A204.1 (cell line): ENCODE measurements at regions not wholly inside any gene's neighbourhood (a gene's known extent, or its start where the extent isn't known, plus 50 kb on each side); places are given as distances from the start of the nearest gene placed in this dataset.

Experiments used
- FAIRE-seq: peaks from 2 replicates; lab custom pipeline; 2012; peaks lifted over from hg19 to GRCh38; lab: Jason Lieb, UNC

DNA sequence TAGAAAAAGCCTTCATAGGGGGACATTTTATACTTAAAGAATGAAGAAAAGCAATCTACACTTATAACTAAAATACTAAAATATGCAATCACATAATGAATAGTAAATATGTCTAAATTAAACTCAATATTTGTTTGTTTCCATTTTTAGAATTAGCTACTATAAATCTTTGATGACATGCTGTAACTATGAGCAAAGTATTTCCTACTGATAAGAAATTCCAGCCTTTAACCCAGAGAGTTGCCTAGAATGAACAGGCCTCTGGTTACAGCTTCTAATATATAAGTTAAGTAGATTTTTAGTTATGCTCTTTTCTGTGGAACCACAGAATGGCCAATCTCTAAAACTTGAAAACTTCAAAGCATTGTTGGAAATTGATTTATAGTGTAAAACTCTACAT, 1465.6 kb upstream of the ZEB2 start:
- no peak for FAIRE-seq

DNA sequence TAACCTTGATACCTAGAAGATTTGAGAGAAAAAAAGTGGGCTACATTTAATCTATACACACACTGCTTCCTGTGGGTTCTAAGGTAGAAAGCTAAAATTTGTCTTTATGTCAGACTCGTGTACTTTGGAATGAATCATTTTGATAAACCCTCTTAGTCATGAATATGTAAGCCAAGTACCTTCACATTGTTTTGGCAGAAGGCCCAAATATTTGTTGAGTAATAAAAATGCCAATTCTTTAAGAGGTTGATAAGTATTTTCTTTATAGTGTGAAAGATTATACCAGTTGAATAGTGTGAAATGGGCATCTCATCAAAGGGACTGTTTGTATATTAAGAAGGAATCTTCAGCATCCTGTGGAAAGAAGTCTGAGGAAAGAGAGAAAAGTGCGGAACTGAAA, 1464.7 kb upstream of the ZEB2 start:
- FAIRE-seq: no peak

DNA sequence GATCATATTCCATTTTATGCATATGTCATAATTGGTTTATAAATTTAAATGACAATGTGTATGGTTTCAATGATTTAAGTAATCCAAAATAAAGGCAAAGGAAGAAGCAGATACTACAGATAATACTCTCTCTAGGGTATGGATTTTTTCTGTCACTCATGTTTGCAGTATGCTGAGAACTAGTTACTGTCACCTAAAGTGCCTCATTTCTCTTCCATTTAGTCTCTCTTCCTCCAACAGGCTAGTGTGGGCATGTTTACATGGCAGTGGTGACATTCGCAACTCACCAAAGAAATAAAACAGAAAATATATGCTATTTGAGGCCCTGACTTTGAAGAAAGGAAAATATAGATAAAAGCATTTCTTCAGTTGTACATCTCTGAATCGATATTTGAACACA, 1460.4 kb upstream of the ZEB2 start:
- FAIRE-seq: no peak

DNA sequence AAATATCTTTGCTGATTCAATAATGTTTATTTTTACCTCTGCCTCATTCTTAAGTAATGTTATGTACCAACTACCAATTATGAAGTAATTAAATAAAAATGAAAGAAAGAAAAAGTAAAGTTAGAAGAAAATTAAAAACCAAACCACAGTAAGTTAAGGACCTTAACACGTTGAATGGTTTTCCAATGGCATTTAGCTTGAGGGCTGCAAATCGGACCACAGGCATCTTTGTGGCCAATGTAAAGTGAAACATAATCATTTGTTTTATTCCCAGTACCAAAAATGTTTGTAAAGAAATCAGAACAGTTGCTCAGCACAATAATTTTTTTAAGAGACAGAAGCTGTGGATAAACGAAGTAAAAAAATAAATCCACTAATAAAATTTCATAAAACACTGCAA, 1455.5 kb upstream of the ZEB2 start:
- no peak for FAIRE-seq

DNA sequence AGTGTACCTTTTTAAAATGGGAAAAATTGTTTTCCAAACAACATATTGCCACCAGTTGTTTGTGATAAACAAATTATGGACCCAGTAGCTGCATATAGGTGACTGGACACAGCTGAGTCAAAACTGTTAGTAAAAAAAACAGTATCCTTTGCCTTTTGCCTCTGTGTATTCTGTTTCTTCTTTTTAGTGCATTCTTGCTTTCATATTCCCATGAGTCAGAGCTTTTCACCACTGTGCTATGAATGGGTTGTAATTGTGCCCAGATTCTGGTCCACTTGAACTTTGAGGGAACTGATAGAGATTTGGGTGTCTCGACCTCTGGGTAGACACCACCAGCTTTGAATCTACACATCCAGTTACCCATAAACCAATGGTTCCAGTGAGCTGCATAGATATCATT, 1441.9 kb upstream of the ZEB2 start:
- no peak for FAIRE-seq

DNA sequence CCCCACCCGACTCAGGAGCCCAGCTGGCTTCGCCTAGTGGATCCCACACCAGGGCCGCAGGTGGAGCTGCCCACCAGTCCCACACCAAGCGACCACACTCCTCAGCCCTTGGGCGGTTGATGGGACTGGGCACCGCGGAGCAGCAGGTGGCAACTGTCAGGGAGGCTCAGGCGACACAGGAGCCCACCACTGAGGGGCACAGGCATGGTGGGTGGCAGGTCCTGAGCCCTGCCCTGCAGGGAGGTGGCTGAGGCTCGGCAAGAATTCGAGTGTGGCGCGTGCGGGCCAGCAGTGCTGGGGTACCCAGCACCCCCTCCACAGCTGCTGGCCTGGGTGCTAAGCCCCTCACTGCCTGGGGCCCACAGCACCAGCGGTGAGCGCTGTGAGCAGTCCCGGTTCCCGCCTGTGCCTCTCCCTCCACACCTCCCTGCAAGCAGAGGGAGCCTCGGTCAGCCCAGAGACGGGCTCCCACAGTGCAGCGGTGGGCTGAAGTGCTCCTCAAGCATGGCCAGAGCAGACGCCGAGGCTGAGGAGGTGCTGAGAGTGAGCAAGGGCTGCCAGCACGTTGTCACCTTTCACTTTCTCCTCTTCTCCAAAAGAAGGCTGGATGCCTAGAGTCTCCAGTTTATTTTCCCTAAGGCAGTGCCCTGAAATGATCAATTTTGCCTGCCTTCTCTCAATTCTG, 1440.7 kb upstream of the ZEB2 start:
- no peak for FAIRE-seq

DNA sequence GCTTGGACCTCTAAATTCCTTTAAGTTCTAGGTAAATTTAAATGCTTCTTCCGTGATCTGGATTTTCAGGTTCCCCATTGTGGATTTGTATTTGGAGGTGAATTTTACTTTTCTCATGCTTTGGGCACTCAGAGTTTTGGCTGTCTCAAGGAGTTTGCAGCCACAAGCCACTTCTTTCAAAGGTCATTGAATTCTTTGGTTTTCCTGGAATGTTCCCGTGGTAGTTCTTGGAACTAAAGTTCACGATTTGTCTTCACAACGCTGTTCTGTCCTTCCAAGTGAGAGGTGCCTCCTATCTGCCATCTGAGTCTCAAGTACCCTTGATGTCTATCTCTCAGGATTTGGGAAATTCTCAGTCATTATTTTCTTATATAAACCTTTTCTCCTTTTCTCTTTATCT, 1438.7 kb upstream of the ZEB2 start:
- no peak for FAIRE-seq

DNA sequence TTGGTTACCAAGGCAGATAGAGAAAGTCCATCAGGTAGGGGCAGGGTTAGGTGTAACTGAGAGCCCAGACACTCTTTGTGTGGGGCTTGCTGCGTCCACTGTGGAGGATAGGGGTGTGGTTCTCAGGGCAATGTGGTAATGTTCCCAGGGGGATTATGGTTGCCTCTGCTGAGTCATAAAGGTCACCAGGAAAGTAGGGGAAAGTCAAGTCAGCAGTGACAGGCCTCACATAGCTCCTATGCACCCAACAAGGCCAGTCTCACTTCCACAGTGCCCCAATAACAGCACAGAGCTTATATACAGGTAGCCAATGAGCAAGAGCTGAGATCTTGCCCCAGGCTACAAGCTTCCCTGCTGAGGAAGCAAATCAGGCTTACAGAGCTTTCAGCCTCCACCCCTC, 1438.0 kb upstream of the ZEB2 start:
- no peak for FAIRE-seq

DNA sequence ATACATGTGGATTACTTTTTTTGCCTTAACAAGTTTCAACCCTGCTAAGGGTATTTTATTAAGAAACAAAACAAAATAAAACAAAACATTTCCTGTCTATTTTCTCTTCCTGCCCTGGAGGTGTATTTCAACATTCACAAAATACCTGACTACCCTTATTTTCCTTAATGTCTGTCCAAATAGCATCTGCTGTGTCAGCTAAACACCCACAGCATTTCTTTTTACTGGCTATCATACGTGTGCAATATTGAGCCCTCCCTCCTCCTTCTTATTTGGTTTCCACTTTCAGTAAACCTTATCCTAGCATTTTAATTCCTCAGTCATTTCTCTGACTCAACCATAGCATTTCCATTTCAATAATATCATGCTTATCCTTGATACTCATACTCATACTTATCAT, 1420.0 kb upstream of the ZEB2 start:
- FAIRE-seq: no peak

DNA sequence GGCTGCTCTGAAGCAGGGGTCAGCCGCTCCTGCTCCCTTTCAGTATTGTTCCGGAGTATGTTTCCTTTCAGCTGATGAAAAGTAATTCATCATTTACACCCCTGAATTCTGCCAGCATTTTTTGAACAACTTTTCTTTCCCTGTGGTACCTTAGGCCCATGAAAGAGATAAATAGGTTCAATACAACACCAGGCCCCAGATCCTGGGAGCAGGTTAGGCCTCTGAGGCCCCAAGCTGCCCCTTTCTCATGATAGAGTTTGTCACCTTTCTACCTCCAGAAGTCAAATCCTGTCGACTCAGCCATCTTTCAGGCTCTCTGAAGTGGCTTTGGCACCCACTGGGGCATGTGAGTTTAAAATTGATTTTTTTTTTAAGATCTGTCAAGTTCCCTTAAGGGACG, 1415.1 kb upstream of the ZEB2 start:
- FAIRE-seq: no peak

DNA sequence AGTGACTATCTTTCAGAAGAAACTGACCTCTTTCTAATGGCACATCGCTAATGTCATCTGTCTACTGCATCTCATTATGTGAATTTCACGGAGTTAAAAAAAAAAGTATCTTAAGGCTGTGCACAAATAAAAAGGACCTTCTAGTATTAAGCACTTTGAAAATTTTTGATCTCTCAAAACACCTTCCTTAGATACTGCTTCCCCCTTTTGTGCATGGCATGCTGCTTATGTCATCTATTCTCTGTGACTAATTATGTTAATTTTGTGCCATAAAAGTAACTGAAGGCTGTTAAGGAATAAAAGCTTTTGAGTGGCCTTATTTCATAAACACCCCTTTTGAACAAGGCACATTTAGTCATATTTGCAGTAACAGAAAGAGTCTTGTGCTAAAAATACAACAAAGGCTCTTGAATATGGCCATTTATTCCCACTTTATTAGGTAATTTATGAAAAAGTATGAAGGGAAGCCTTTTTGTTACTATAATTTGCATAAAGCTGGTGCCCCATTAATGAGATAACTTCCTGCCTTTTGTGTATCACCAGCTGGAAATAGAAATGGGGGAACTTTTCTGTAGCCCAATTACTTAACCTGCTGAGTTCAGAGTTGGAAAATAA, 1412.0 kb upstream of the ZEB2 start:
- FAIRE-seq: no peak

DNA sequence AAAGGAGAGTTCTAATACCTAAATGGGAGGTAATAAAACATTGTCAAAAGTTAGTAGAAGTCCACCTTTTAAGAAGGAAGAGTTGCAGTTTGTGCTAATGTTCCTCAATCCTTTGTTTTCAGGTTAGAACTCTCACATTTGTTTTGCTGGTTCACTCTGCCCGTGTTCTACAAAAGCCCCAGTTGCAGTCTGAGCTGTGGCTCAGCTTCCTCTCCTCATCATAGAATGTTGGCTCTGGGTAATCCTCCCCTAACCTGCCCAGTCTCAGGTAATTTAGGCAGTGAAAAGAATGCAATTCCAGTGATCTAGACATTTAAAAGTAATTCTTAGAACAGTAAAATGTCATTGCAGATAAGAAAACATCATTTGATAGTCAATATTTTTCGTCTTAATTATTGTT, 1410.4 kb upstream of the ZEB2 start:
- FAIRE-seq: no peak

DNA sequence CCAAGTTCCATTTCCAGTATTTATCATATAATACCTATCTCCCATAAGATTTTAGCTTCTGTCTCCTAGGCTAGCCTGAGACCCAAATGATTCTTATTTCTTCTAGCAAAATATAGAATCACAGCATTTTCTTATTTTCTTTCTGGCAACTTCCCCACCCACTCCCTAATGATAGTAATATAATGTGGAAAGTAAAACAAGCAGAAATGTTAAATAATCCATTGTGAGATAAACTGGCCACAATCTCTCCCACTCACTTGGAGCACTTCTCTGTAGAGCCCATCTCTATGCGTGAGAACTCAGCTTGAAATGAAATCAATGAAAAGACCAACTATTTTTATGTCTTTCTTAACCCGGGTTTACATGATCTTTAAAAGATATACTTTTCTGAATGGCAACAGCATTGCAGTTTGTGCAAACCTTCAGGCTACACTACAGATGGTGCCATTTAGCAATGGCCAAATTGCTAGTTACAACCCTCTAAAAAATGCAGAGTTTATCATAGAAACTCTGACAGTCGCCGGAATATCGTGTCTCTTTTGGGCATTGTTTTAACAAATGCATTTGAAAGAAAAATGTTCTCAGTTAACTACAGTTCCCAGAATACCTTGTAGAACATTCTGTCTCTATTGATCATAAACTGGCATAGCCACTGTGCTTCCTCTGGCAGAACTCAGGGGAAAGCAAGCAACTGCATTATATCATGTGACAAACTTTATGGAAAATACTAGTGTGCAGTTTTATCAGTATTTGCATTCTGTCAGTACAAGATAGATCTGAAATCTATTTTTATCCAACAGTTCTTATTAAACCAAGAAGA, 1407.4 kb upstream of the ZEB2 start:
- no peak for FAIRE-seq

DNA sequence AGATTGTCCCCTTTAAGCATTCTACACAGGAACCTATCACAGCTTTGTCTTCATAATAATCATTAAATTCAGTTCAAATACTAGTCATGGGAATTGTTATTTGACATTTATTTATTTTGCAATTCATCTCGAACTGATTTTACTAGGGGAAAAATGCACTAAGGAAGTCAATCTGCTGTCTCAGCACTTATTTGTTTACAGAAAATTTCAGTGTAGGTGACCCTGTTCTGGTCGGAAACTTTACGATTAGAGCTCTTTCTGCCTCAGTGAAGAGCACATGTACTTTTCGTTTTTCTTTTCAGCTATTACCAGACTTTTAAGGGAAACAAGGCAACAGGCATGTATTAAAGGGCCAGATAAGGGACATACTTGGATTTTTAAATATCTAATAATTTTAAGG, 1405.7 kb upstream of the ZEB2 start:
- FAIRE-seq: no peak

DNA sequence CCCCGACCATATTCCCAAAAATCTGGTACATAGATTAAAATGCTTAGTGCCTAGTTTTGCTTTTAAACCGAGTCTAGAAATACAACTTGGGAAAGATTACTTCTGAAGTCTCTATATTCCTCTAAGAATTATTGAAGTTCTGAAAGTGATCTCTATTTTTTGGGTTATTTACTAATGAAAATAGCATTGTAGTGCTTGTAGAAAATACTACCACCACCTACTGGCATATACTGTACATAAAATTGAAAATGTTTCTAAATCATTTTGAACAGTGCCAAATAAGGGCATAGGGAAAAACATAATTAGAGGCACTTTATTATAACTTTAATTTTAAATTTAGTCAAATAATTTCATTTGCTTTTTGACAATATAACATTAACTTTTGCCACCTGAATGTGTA, 1399.6 kb upstream of the ZEB2 start:
- peak; percentile 46 for FAIRE-seq

DNA sequence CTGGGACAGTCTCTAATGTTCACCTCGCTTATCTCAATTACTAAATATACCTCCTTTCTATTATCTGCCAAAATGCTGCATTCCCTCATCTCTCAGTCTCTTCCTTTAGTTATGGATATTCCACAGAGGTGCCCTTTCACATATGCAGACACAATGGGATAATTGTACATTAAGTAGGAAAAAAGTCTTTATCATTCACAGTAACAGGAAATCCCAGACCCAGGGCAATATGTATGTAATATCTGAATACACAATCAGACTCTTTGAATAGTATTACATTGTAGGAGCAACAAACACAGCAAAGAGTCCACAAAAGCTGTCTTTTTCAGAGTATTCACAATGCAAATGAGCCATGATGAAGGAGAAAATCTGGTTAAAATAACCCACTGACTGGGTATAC, 1399.0 kb upstream of the ZEB2 start:
- FAIRE-seq: no peak

DNA sequence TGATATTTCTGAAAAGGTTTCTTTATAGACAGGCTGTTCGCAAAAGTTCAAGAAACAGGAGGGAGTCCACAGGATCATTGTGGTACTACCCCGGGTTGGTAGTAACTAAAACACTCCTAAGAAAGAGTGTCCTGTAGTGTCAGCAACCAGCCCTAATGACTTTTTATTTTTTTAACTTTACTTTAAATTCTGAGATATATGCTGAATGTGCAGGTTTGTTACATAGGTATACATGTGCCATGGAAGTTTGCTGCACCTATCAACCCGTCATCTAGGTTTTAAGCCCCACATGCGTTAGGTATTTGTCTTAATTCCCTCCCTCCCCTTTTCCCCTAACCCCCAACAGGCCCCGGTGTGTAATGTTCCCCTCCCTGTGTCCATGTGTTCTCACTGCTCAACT, 1396.9 kb upstream of the ZEB2 start:
- FAIRE-seq: no peak

DNA sequence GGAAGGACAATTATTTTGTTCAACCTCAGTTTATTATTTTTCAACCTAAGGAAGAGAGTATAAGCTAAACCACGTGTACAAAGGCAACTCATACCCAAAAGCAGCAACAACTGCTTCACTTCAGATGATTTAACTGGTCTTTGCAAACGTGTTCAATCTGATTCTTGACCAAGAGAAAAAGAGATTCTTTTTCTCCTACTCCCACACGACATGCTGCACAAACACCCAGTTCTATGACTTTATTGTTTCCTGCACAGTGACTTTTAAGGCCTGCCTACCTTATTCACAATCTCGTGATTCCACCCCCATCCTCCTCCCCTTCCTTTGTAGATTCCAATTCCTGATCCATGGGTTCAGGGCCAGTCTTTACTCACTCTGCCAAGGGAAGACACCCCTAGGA, 1394.8 kb upstream of the ZEB2 start:
- FAIRE-seq: no peak

DNA sequence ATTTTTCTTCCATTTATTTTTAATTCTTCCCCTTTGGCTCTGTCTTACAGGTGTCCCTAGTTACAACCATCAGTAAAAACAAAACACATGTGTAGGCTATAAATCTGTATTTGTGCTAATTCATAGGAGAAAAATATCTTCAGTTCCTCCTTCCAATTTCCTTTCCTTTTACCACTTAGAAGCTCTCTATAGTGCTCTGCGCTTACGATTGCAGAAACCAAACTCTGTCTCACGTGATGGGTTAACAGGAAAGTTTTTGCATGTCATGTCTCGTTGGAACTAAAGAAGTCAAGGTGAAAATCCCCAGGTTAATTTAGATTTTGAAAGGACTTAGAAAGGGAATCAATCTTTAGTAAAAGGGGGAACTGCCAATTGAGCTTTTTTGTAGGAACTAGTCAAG, 1390.5 kb upstream of the ZEB2 start:
- FAIRE-seq: no peak

DNA sequence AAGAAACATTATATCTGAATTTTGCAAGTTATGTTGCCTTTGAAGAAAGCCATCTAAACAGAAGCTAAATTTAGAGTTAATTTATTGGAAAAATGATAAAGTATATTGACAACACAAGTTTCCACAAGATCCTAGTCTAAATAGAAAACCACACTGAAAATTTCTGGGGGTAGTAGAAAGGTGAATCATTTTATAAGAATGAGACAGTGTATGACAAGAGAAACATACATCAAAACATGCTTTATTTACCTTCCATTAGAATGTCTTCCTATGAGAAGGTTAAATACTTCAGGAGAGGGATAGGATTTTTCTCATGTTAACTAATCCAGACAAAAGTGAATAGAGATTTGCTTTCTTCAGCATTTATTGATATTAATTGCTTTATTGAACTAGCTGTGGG, 1389.8 kb upstream of the ZEB2 start:
- FAIRE-seq: no peak

DNA sequence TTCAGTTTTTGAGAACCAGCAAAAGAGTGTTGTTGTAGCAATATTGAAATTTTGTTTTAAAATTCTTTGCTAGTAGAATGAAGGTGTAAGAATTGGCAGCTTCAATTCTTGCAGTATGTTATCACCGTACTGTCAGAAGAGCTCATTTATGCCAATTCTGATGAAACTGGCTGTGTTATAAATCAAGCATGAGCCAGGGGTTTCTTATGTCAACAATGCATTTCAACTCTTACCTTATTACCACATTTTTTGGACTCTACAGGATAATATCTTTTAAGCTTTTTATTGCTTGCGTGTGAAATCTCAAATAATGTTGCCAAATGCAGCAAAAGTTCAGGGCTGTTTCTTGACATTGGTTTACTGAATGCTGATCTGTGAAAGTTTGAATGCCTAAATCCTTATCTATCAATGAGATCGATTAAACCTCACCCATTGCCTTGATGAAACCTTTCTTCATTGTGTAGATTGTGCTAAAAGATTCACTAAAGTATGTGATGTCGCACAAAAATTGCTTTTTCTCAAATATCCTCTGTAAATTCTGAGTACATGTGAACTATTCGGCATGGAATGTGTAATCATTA, 1389.3 kb upstream of the ZEB2 start:
- no peak for FAIRE-seq

DNA sequence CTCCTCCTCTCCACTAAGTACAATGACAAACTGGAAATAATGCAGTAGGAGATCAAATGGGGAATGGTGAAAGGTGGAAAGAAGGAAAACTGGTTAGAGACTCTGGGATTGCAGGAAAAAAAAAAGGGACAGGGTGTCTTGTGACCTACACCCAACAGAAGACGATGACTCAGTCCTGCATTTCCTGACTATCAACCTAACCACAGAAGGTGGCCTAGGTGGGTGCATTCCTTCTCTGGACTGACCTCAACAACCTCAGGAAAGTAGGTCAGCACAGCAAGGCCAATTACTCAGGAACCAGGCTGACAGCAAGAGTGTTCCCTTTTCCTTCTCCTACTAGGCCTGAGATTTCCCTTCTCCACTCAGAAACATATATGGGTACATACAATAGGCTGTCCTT, 1386.4 kb upstream of the ZEB2 start:
- no peak for FAIRE-seq

DNA sequence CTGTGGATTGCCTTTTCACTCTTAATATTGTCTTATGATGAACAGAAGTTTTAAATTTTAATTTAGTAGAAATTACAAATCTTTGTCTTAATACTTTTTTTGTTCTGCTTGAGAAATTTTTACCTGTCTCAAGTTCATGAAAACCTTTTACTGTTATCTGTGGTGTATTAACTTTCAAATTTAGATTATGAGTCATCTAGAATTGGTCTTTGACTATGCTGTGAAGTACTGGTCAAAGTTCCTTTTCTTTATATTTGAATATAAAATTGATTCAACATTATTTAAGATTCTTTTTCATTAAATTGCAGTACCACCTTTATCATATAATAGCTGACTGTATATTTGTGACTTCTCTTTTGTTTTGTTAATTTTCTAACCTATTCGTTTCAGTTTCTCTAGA, 1385.5 kb upstream of the ZEB2 start:
- FAIRE-seq: no peak
